Breast epithelium (tissue), 3 donors: ENCODE measurements at regions not wholly inside any gene's neighbourhood (a gene's known extent, or its start where the extent isn't known, plus 50 kb on each side); places are given as distances from the start of the nearest gene placed in this dataset.

ENCODE experiments used
- CTCF ChIP-seq, 3 donors: fragments of 450-650 bp; IDR thresholded peaks; one replicate each; pipeline ENCODE4 v1.5.1; 2016 to 2017; ENCODE audit warnings: antibody characterized with exemption in 3 of 3, mild to moderate bottlenecking in 3 of 3, moderate library complexity in 3 of 3
- POLR2AphosphoS5 ChIP-seq, 3 donors: sonication (generic); formaldehyde crosslinking; IDR thresholded peaks; one replicate each; pipeline ENCODE4 v1.6.1; 2017; ENCODE audit warnings: antibody characterized with exemption in 3 of 3

- TF ChIP-seq CTCF (IDR thresholded peaks at IDR 0.05) (no peak), POLR2AphosphoS5 (IDR thresholded peaks at IDR 0.05) (no peak)
These were observed 407.0 kb downstream of the FUT8 start for GRCh38 chr14:65819569-65819968.
